OCI-LY1 (cell line): ENCODE measurements at regions not wholly inside any gene's neighbourhood (a gene's known extent, or its start where the extent isn't known, plus 50 kb on each side); places are given as distances from the start of the nearest gene placed in this dataset.

Source experiments
- H2AFZ ChIP-seq: fragments of 200-600 bp; sonication (generic), shearing (Covaris generic); 2 replicates; pipeline ENCODE4 v1.6.0; 2014; ENCODE audit warnings: antibody characterized with exemption, mild to moderate bottlenecking, low read length
- H3F3A ChIP-seq: fragments of 200-600 bp; sonication (generic), shearing (Covaris generic); 2 replicates; pipeline ENCODE4 v1.6.0; 2014; ENCODE audit warnings: mild to moderate bottlenecking, antibody characterized with exemption, low read length, moderate library complexity; ENCODE audit not compliant: insufficient read depth
- H3K27ac ChIP-seq: fragments of 200-600 bp; sonication (generic); 2 replicates; pipeline ENCODE4 v1.5.1; 2014; ENCODE audit warnings: low read length, mixed run types, mild to moderate bottlenecking, low read depth; ENCODE audit not compliant: poor library complexity, severe bottlenecking
- H3K27me3 ChIP-seq: fragments of 200-600 bp; sonication (generic); 2 replicates; pipeline ENCODE4 v1.6.0; 2014; ENCODE audit warnings: antibody characterized with exemption, mild to moderate bottlenecking, low read length, moderate library complexity; ENCODE audit not compliant: insufficient read depth
- H3K36me3 ChIP-seq: fragments of 200-600 bp; sonication (generic); 2 replicates; pipeline ENCODE4 v1.6.1; 2014; ENCODE audit warnings: mild to moderate bottlenecking, antibody characterized with exemption, low read length, moderate library complexity, mixed read lengths; ENCODE audit not compliant: insufficient read depth
- H3K4me1 ChIP-seq: fragments of 200-600 bp; sonication (generic); 2 replicates; pipeline ENCODE4 v1.5.1; 2014; ENCODE audit warnings: mild to moderate bottlenecking, low read length, moderate library complexity; ENCODE audit not compliant: insufficient read depth, severe bottlenecking
- H3K4me2 ChIP-seq: fragments of 200-600 bp; sonication (generic), shearing (Covaris generic); 2 replicates; pipeline ENCODE4 v1.6.1; 2014; ENCODE audit warnings: low read length
- H3K4me3 ChIP-seq: fragments of 200-600 bp; sonication (generic); 2 replicates; pipeline ENCODE4 v1.5.1; 2014; ENCODE audit warnings: low read length, low read depth, mild to moderate bottlenecking, mixed read lengths; ENCODE audit not compliant: poor library complexity, severe bottlenecking
- H3K79me2 ChIP-seq: fragments of 200-600 bp; shearing (Covaris generic); 2 replicates; pipeline ENCODE4 v1.6.1; 2016; ENCODE audit warnings: mixed run types, low read length, mixed read lengths; ENCODE audit not compliant: insufficient read depth
- H3K9ac ChIP-seq: fragments of 200-600 bp; sonication (generic), shearing (Covaris generic); 2 replicates; pipeline ENCODE4 v1.6.1; 2014; ENCODE audit warnings: mild to moderate bottlenecking, low read length, mixed read lengths
- H3K9me2 ChIP-seq: fragments of 200-600 bp; sonication (generic), shearing (Covaris generic); 2 replicates; pipeline ENCODE4 v1.6.1; 2014; ENCODE audit warnings: low read depth, mild to moderate bottlenecking, low read length, mixed read lengths
- H3K9me3 ChIP-seq: fragments of 200-600 bp; shearing (Covaris generic); 2 replicates; pipeline ENCODE4 v1.6.1; 2014; ENCODE audit warnings: low read length, mixed read lengths
- H4K20me1 ChIP-seq: fragments of 200-600 bp; sonication (generic), shearing (Covaris generic); 2 replicates; pipeline ENCODE4 v1.6.0; 2016; ENCODE audit warnings: mild to moderate bottlenecking, low read length; ENCODE audit not compliant: insufficient read depth
- EZH2 ChIP-seq: fragments of 200-600 bp; sonication (generic), shearing (Covaris generic); IDR thresholded peaks from 2 replicates; pipeline ENCODE4 v1.8.0; 2017; ENCODE audit warnings: borderline replicate concordance, mixed run types, mild to moderate bottlenecking, antibody characterized with exemption, low read length, moderate library complexity, mixed read lengths
- TF ChIP-seq, protein P1 (sequence below): fragments of 200-600 bp; sonication (generic), shearing (Covaris generic); IDR thresholded peaks from 2 replicates; pipeline ENCODE4 v1.5.1; 2017; ENCODE audit warnings: mild to moderate bottlenecking, antibody characterized with exemption, low read length, moderate library complexity, mixed read lengths

DNA sequence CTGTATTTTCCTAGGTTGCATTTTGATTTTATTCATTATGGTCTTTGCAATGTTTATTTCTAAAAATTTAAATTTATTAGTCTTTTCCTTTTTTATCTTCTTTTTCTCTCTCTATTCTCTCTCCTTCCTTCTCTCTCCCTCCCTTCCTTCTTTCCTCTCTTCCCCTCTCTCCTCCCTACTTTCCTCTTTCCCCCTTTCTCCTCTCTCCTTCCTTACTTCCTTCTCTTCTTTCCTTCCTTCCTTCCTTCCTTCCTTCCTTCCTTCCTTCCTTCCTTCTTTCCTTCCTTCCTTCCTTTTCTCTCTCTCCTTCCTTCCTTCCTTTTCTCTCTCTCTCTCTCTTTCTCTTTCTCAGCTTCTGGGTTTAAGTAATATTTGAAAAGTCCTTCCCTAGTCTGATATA is 72.8 kb upstream of the RASGRF1 start:
- Histone ChIP-seq H3K4me3 (no peak overlapping the region), H3K4me1 (no peaks in the 10 kb centered on the region), H2AFZ (no peak overlapping the region), H3K79me2 (no peaks in the 10 kb centered on the region), H3K9me2 (no peaks in the 10 kb centered on the region), H3K36me3 (no peaks in the 10 kb centered on the region), H3K9ac (no peak overlapping the region), H3K9me3 (no peaks in the 10 kb centered on the region), H3K27me3 (peaks cover 13% of the 10 kb centered on the region), H3K27ac (no peak overlapping the region), H4K20me1 (no peaks in the 10 kb centered on the region), H3F3A (no peaks in the 10 kb centered on the region), H3K4me2 (no peak overlapping the region)
- TF ChIP-seq, protein P1, sequence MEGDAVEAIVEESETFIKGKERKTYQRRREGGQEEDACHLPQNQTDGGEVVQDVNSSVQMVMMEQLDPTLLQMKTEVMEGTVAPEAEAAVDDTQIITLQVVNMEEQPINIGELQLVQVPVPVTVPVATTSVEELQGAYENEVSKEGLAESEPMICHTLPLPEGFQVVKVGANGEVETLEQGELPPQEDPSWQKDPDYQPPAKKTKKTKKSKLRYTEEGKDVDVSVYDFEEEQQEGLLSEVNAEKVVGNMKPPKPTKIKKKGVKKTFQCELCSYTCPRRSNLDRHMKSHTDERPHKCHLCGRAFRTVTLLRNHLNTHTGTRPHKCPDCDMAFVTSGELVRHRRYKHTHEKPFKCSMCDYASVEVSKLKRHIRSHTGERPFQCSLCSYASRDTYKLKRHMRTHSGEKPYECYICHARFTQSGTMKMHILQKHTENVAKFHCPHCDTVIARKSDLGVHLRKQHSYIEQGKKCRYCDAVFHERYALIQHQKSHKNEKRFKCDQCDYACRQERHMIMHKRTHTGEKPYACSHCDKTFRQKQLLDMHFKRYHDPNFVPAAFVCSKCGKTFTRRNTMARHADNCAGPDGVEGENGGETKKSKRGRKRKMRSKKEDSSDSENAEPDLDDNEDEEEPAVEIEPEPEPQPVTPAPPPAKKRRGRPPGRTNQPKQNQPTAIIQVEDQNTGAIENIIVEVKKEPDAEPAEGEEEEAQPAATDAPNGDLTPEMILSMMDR: no peak
- TF ChIP-seq EZH2: no peak

DNA sequence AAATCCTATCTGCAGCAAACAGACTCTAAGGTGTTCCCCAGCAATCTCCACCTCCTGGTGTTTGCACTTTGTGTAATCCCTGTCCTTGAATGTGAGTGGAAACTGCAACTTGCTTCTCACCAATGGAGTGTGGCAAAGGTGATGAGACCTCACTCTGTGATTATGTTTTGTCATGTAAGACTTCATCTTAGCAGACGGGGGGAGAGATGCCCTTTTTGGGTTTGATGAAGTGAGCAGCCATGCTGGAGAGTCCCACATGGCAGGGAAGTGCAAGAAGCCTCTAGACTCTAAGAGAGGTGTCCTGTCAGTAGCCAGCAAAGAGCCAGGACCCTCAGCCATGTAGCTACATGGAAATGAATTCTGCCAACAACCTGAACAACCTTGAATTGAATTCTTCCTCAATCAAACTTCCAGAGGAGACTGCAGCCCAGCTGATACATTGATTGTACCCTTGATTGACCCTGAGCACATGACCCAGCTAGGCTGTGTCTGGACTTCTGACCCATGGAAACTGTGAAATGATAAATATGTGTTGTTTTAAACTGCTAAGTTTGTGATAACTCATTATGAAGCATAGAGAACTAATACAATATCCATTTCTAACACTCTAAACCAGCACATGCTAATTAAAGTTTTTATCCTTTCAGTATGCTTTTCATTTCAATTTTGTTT is 71.4 kb upstream of the RASGRF1 start:
- Histone ChIP-seq H3K4me1 (no peaks in the 10 kb centered on the region), H3K27me3 (peaks cover 6% of the 10 kb centered on the region; the same call in 1 of the 2 replicates), H3K79me2 (no peaks in the 10 kb centered on the region), H3F3A (no peaks in the 10 kb centered on the region), H3K9ac (no peak overlapping the region), H3K36me3 (no peaks in the 10 kb centered on the region), H3K4me3 (no peak overlapping the region), H3K9me3 (no peaks in the 10 kb centered on the region), H3K4me2 (no peak overlapping the region), H3K27ac (no peak overlapping the region), H3K9me2 (no peaks in the 10 kb centered on the region), H2AFZ (no peak overlapping the region), H4K20me1 (no peaks in the 10 kb centered on the region)
- TF ChIP-seq EZH2: no peak
- TF ChIP-seq, protein P1: no peak

DNA sequence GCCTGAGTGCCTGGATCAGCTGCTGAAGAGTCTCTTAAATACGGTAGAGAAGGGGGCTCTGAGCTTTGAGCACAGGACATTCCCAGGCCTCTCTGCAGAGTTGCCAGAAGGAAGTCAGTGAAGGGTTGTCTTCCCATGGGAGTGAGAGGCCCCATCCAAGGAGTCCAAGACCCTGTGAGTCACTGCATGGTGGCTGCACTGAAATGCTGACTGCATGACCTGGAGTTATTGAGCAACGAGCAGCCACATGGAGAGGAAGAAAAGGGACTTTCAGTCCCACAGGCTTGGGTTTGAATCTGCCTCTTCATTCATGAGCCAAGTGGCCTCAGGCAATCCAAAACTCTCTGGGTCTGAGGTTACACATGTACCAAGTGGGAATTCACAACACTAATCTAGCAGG is 69.6 kb upstream of the RASGRF1 start:
- Histone ChIP-seq H3K79me2 (no peaks in the 10 kb centered on the region), H3K4me2 (no peak overlapping the region), H3F3A (no peaks in the 10 kb centered on the region), H3K9ac (no peak overlapping the region), H3K9me2 (no peaks in the 10 kb centered on the region), H3K4me1 (no peaks in the 10 kb centered on the region), H3K27me3 (peaks cover 6% of the 10 kb centered on the region; the same call in 1 of the 2 replicates), H3K27ac (no peak overlapping the region), H3K9me3 (no peaks in the 10 kb centered on the region), H3K4me3 (no peak overlapping the region), H3K36me3 (no peaks in the 10 kb centered on the region), H2AFZ (no peak overlapping the region), H4K20me1 (no peaks in the 10 kb centered on the region)
- TF ChIP-seq, protein P1: no peak
